AG04450 (cell line): ENCODE measurements at regions not wholly inside any gene's neighbourhood (a gene's known extent, or its start where the extent isn't known, plus 50 kb on each side); places are given as distances from the start of the nearest gene placed in this dataset.

Source experiments
- CTCF ChIA-PET: fragments of 300-600, 350-600 bp; formaldehyde crosslinking; extraction: SDS; loops from one replicate; lab custom pipeline; 2022; ENCODE audit warnings: antibody characterized with exemption, inconsistent platforms; lab: Charles Lee
- POLR2A ChIA-PET: fragments of 350-600 bp; formaldehyde crosslinking; extraction: SDS; loops from one replicate; lab custom pipeline; 2021; ENCODE audit warnings: antibody characterized with exemption, inconsistent platforms; lab: Yijun Ruan, JAX
- DNase-seq: peaks from one replicate; pipeline ENCODE4 v3.0.0-alpha.2; 2011; ENCODE audit warnings: low read depth, low spot score
- H3K27ac ChIP-seq: one replicate; pipeline ENCODE4 v1.5.1; 2012; ENCODE audit warnings: low read depth, low read length, control low read depth
- H3K27me3 ChIP-seq: one replicate; pipeline ENCODE4 v1.6.0; 2012; ENCODE audit warnings: low read length; ENCODE audit not compliant: control insufficient read depth, insufficient read depth
- H3K4me3 ChIP-seq: 2 replicates; pipeline ENCODE4 v1.5.1; 2011; ENCODE audit warnings: mild to moderate bottlenecking, low read depth, low read length, control low read depth
- H3K9me3 ChIP-seq: 2 replicates; pipeline ENCODE4 v1.5.1; 2012; ENCODE audit warnings: low read length; ENCODE audit not compliant: control insufficient read depth, insufficient read depth
- CTCF ChIP-seq: IDR thresholded peaks from 2 replicates; pipeline ENCODE4 v1.5.1; 2011; ENCODE audit warnings: low read depth, low read length, control low read depth, inconsistent platforms

- ChIA-PET CTCF (interaction anchor here (1.4 kb wide), 1 partner anchor 266 kb away, joined by 3 read pairs; no protein-coding TSS in a partner anchor), POLR2A (no interaction called here)
- H3K27ac ChIP-seq, result no peak overlapping the region
- TF ChIP-seq CTCF, result no peak
- H3K9me3 ChIP-seq, result no peaks in the 10 kb centered on the region
- no peak overlapping the region for H3K4me3 ChIP-seq
- no peaks in the 10 kb centered on the region for H3K27me3 ChIP-seq
- DNase-seq, result no peak
Measured at GRCh38 chr2:167851876-167852275, 395.5 kb downstream of the STK39 start.

- Histone ChIP-seq H3K27ac (no peak overlapping the region), H3K4me3 (no peak overlapping the region), H3K9me3 (no peaks in the 10 kb centered on the region), H3K27me3 (no peaks in the 10 kb centered on the region)
- TF ChIP-seq CTCF, result no peak
- CTCF ChIA-PET, result interaction anchor here (1.4 kb wide), 1 partner anchor 267 kb away, joined by 3 read pairs; no protein-coding TSS in a partner anchor
- no peak for DNase-seq
- POLR2A ChIA-PET, result no interaction called here
Measured at GRCh38 chr2:167851323-167851860, 396.0 kb downstream of the STK39 start.

DNA sequence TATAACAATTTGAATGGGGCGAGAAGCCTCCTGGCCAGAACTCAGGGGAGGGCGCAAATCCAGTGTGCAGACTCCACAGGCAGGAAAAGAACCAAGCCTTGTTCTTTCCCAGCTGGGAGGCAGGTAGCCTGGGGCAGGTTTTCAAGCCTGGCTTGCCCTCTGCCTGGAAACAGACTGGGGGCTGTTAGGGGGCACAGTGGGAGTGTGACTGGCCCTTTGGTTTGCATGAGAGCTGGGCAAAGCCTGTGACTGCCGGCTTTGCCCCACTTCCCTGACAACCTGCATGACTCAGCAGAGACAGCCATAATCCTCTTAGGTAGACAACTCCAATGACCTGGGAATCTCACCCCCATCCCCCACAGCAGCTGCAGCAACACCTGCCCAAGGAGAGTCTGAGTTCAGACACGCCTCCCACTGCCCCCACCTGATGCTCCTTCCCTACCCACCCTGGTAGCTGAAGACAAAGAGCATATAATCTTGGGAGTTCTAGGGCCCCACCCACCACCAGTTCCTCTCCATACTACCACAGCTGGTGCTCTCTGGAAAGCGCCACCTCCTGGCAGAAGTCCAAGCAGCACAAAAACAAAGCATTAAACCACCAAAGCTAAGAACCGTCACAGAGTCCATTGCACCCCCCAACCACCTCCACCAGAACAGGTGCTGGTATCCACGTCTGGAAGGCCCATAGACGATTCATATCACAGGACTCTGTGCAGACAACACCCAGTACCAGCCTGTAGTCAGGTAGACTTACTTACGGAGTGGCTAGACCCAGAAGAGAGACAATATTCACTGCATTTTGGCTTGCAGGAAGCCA lies 402.5 kb downstream of the STK39 start:
- Histone ChIP-seq H3K4me3 (no peak overlapping the region), H3K27ac (no peak overlapping the region), H3K9me3 (no peaks in the 10 kb centered on the region), H3K27me3 (no peaks in the 10 kb centered on the region)
- ChIA-PET CTCF (interaction anchor here (1.1 kb wide), 2 partner anchors 10 to 273 kb away, joined by 3 to 6 read pairs; no protein-coding TSS in a partner anchor), POLR2A (no interaction called here)
- no peak for TF ChIP-seq CTCF
- no peak for DNase-seq

- no peak for TF ChIP-seq CTCF
- CTCF ChIA-PET, result no interaction called here
Measured at GRCh38 chr2:167843657-167844056, 403.7 kb downstream of the STK39 start.

GRCh38 chr2:167843217-167843616 lies 404.2 kb downstream of the STK39 start:
- no peak overlapping the region for H3K4me3 ChIP-seq
- no peak overlapping the region for H3K27ac ChIP-seq
- ChIA-PET CTCF (no interaction called here), POLR2A (no interaction called here)
- no peaks in the 10 kb centered on the region for H3K27me3 ChIP-seq
- no peaks in the 10 kb centered on the region for H3K9me3 ChIP-seq
- DNase-seq, result no peak
- TF ChIP-seq CTCF, result no peak

More at GRCh38 chr2:167843657-167844056, 403.7 kb downstream of the STK39 start:
- Histone ChIP-seq H3K9me3 (no peaks in the 10 kb centered on the region), H3K4me3 (no peak overlapping the region), H3K27me3 (no peaks in the 10 kb centered on the region), H3K27ac (no peak overlapping the region)
- no peak for DNase-seq
- POLR2A ChIA-PET, result no interaction called here
